HUES6 (cell line): ENCODE measurements at regions not wholly inside any gene's neighbourhood (a gene's known extent, or its start where the extent isn't known, plus 50 kb on each side); places are given as distances from the start of the nearest gene placed in this dataset.
"Not testable (repeated sequence)": the region's sequence is repeated elsewhere in the genome, so short reads cannot be mapped to it uniquely, and the experiment has no call there.

Experiments used
- H3K27ac ChIP-seq: 2 replicates; pipeline ENCODE4 v1.7.0; 2013; ENCODE audit warnings: low read depth, mild to moderate bottlenecking, low read length, inconsistent platforms
- H3K27me3 ChIP-seq: 2 replicates; pipeline ENCODE4 v1.6.1; 2013; ENCODE audit warnings: low read length; ENCODE audit not compliant: control insufficient read depth, insufficient read depth
- H3K36me3 ChIP-seq: 2 replicates; pipeline ENCODE4 v1.6.1; 2013; ENCODE audit warnings: low read length; ENCODE audit not compliant: control insufficient read depth, insufficient read depth
- H3K4me1 ChIP-seq: 2 replicates; pipeline ENCODE4 v1.6.1; 2013; ENCODE audit warnings: low read length; ENCODE audit not compliant: control insufficient read depth, insufficient read depth
- H3K4me3 ChIP-seq: 2 replicates; pipeline ENCODE4 v1.5.1; 2013; ENCODE audit warnings: low read depth, low read length
- H3K9ac ChIP-seq: one replicate; pipeline ENCODE4 v1.6.1; 2013; ENCODE audit warnings: mild to moderate bottlenecking, low read length
- H3K9me3 ChIP-seq: 2 replicates; pipeline ENCODE4 v1.6.1; 2013; ENCODE audit warnings: low read depth, low read length; ENCODE audit not compliant: control insufficient read depth, insufficient read depth

DNA sequence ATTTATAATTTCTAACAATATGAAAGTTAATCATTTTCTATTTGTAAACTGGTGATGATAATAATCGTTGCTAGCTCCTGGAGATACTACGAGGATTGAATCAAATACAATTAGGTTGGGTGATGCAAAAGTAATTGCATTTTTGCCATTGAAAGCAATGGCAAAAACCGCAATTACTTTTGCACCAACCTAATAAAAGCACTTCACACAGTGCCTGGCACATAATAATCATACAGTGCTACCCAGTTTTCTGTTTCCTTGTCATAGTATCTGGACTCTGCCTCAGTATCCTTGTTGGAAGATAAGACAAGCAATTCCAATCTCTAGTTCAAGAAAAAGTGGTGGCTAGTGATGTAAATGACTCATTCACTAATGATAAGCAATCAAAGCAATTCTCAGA is 176.8 kb upstream of the TRPC5 start:
- H3K9me3 ChIP-seq, result no peaks in the 10 kb centered on the region
- no peaks in the 10 kb centered on the region for H3K4me1 ChIP-seq
- H3K9ac ChIP-seq, result no peak overlapping the region
- no peak overlapping the region for H3K4me3 ChIP-seq
- no peaks in the 10 kb centered on the region for H3K36me3 ChIP-seq
- peaks cover 3% of the 10 kb centered on the region; the same call in 1 of the 2 replicates for H3K27me3 ChIP-seq
- no peak overlapping the region for H3K27ac ChIP-seq

GRCh38 chrX:112254896-112255295 is 172.3 kb upstream of the TRPC5 start:
- Histone ChIP-seq H3K9me3 (no peaks in the 10 kb centered on the region), H3K9ac (no peak overlapping the region), H3K27ac (no peak overlapping the region), H3K27me3 (peaks cover 4% of the 10 kb centered on the region; the same call in 1 of the 2 replicates), H3K4me3 (no peak overlapping the region), H3K36me3 (no peaks in the 10 kb centered on the region), H3K4me1 (no peaks in the 10 kb centered on the region)

- H3K27me3 ChIP-seq, result peaks cover 4% of the 10 kb centered on the region; the same call in 1 of the 2 replicates
- H3K27ac ChIP-seq, result no peak overlapping the region
- no peak overlapping the region for H3K9ac ChIP-seq
- no peaks in the 10 kb centered on the region for H3K4me1 ChIP-seq
- peaks cover 16% of the 10 kb centered on the region for H3K9me3 ChIP-seq
- no peak overlapping the region for H3K4me3 ChIP-seq
- H3K36me3 ChIP-seq, result no peaks in the 10 kb centered on the region
Observed at GRCh38 chrX:112247714-112248113, 165.1 kb upstream of the TRPC5 start.

GRCh38 chrX:112235547-112235946 is 153.0 kb upstream of the TRPC5 start:
- no peak overlapping the region for H3K9ac ChIP-seq

GRCh38 chrX:112233164-112233563 is 150.6 kb upstream of the TRPC5 start:
- H3K9me3 ChIP-seq, result peaks cover 5% of the 10 kb centered on the region; the same call in 1 of the 2 replicates
- no peaks in the 10 kb centered on the region; the same call in 1 of the 2 replicates for H3K27me3 ChIP-seq
- no peaks in the 10 kb centered on the region for H3K4me1 ChIP-seq
- H3K27ac ChIP-seq, result no peak overlapping the region
- no peaks in the 10 kb centered on the region for H3K36me3 ChIP-seq
- H3K4me3 ChIP-seq, result no peak overlapping the region
- no peak overlapping the region for H3K9ac ChIP-seq

More at GRCh38 chrX:112235547-112235946, 153.0 kb upstream of the TRPC5 start:
- H3K27me3 ChIP-seq, result no peaks in the 10 kb centered on the region; the same call in 1 of the 2 replicates
- no peaks in the 10 kb centered on the region for H3K4me1 ChIP-seq
- no peak overlapping the region for H3K4me3 ChIP-seq
- no peaks in the 10 kb centered on the region for H3K9me3 ChIP-seq
- H3K36me3 ChIP-seq, result no peaks in the 10 kb centered on the region
- no peak overlapping the region for H3K27ac ChIP-seq

- not testable (repeated sequence) for H3K27me3 ChIP-seq, H3K9ac ChIP-seq, H3K36me3 ChIP-seq, H3K4me1 ChIP-seq, H3K9me3 ChIP-seq, H3K27ac ChIP-seq, H3K4me3 ChIP-seq
Observed at GRCh38 chrX:112226795-112227194, 144.2 kb upstream of the TRPC5 start.

GRCh38 chrX:112223391-112223790 is 140.8 kb upstream of the TRPC5 start:
- Histone ChIP-seq H3K4me1 (no peaks in the 10 kb centered on the region), H3K4me3 (no peak overlapping the region), H3K9ac (no peak overlapping the region), H3K27me3 (peaks cover 3% of the 10 kb centered on the region; the same call in 1 of the 2 replicates), H3K36me3 (no peaks in the 10 kb centered on the region), H3K9me3 (no peaks in the 10 kb centered on the region), H3K27ac (no peak overlapping the region)

DNA sequence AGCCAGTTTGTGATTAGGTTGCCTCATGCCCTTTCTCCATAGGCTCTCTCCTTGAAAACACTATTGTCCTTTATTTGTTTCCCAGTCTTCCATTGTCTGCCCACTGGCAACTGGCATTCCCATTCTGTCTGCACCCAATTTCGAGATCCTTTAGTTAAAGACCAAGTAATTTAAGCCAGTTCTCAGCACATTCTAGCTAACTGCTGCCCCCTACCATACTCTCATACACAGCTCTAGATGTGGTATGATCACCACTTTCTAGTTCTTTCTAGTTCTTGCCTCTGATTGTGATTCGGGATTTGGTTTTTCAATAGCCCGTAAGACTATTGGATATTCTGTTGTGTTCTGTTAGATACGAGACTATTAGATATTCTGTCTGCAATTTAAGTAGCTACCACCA is 135.8 kb upstream of the TRPC5 start:
- H3K9me3 ChIP-seq, result no peaks in the 10 kb centered on the region
- H3K27me3 ChIP-seq, result peaks cover 4% of the 10 kb centered on the region; the same call in 1 of the 2 replicates
- H3K27ac ChIP-seq, result no peak overlapping the region
- no peaks in the 10 kb centered on the region for H3K4me1 ChIP-seq
- no peaks in the 10 kb centered on the region for H3K36me3 ChIP-seq
- no peak overlapping the region for H3K9ac ChIP-seq
- no peak overlapping the region for H3K4me3 ChIP-seq

DNA sequence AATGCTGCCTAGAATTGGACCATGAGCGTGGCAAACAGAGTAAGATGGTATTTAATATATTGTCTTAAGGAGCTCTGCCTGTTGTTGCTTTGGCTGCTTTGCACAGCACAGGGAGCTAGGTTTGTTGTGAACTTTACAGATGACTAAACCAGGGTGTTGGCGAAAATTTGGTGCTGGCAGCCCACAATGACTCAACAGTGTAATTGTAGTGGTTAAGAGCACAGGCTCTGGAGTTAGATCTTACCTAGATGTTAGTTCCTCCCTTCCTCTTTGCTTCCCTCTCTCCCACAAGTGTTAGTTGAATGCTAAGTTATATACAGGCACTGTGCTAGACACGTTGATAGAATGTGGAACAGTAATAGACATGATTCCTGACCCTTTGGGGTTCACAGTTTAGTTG is 128.9 kb upstream of the TRPC5 start:
- peaks cover 10% of the 10 kb centered on the region; the same call in 1 of the 2 replicates for H3K27me3 ChIP-seq
- no peak overlapping the region for H3K27ac ChIP-seq
- H3K4me3 ChIP-seq, result no peak overlapping the region
- no peaks in the 10 kb centered on the region for H3K4me1 ChIP-seq
- no peaks in the 10 kb centered on the region for H3K36me3 ChIP-seq
- H3K9ac ChIP-seq, result no peak overlapping the region
- H3K9me3 ChIP-seq, result no peaks in the 10 kb centered on the region

DNA sequence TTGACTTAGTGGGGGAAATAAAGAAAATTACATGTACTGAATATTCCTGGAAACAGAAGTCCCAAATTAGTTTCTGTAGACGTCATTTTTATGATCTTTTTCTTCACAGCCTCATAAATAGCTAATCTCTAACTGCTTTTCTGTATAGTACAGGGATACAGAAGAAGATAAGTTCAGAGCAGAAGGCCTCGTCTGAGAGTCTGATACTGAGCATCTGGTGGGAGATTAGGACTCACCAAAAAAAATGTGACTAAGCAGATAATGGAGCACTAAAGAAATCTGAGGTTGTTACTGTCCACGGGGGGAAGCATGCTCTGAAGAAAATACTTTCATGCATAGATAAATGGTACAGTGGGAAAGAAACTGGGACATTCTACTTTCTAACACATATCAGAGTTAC is 115.3 kb upstream of the TRPC5 start:
- Histone ChIP-seq H3K27me3 (no peaks in the 10 kb centered on the region; the same call in 1 of the 2 replicates), H3K4me3 (no peak overlapping the region), H3K9me3 (no peaks in the 10 kb centered on the region), H3K36me3 (no peaks in the 10 kb centered on the region), H3K9ac (no peak overlapping the region), H3K27ac (no peak overlapping the region), H3K4me1 (no peaks in the 10 kb centered on the region)

GRCh38 chrX:112190646-112191045 is 108.1 kb upstream of the TRPC5 start:
- Histone ChIP-seq H3K36me3 (no peaks in the 10 kb centered on the region), H3K4me3 (no peak overlapping the region), H3K9me3 (no peaks in the 10 kb centered on the region), H3K27me3 (no peaks in the 10 kb centered on the region; the same call in 1 of the 2 replicates), H3K4me1 (no peaks in the 10 kb centered on the region), H3K9ac (no peak overlapping the region), H3K27ac (no peak overlapping the region)

DNA sequence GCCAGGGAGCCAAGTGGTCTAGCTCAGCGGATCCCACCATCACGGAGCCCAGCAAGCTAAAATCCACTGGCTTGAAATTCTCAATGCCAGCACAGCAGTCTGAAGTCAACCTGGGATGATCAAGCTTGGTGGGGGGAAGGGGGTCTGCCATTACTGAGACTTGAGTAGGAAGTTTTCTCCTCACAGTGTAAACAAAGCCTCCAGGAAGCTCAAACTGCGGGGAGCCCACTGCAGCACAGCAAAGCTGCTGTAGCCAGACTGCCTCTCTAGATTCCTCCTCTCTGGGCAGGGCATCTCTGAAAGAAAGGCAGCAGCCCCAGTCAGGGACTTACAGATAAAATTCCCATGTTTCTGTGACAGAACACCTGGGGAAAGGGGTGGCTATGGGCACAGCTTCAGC is 98.8 kb upstream of the TRPC5 start:
- H3K9me3 ChIP-seq, H3K27me3 ChIP-seq, H3K4me1 ChIP-seq, H3K4me3 ChIP-seq, H3K27ac ChIP-seq, H3K9ac ChIP-seq, H3K36me3 ChIP-seq: not testable (repeated sequence)
